GM12891 (cell line): ENCODE measurements at regions not wholly inside any gene's neighbourhood (a gene's known extent, or its start where the extent isn't known, plus 50 kb on each side); places are given as distances from the start of the nearest gene placed in this dataset.

Source experiments
- POLR2A ChIP-seq: IDR thresholded peaks from 2 replicates; pipeline ENCODE4 v1.6.1; 2011; ENCODE audit warnings: low read depth, low read length, control low read depth
- POLR2AphosphoS5 ChIP-seq: IDR thresholded peaks from 2 replicates; pipeline ENCODE4 v1.6.1; 2011; ENCODE audit warnings: low read depth, low read length, control low read depth
- TAF1 ChIP-seq: IDR thresholded peaks from 2 replicates; pipeline ENCODE4 v1.6.1; 2011; ENCODE audit warnings: low read depth, low read length, control low read depth

GRCh38 chr13:107023335-107023734 is 455.4 kb upstream of the ARGLU1 start:
- no peak for TF ChIP-seq POLR2A
- no peak for TF ChIP-seq POLR2AphosphoS5
- TF ChIP-seq TAF1, result no peak
